Stimulated activated CD4-positive, alpha-beta T cell treated with anti-CD3 and anti-CD28 coated beads, Interleukin-2, amount 100 ng/mL, for 24 hours (primary cell): ENCODE measurements at regions not wholly inside any gene's neighbourhood (a gene's known extent, or its start where the extent isn't known, plus 50 kb on each side); places are given as distances from the start of the nearest gene placed in this dataset.
"Not testable (repeated sequence)": the region's sequence is repeated elsewhere in the genome, so short reads cannot be mapped to it uniquely, and the experiment has no call there.

Experiments
- DNase-seq, 2 donors: peaks; one replicate each; pipeline ENCODE4 v3.0.0-alpha.2; 2020

GRCh38 chr11:24108609-24109008 is 388.2 kb upstream of the LUZP2 start:
- DNase-seq, result no peak

- DNase-seq, result no peak
Measured at GRCh38 chr11:24122291-24122690, 374.6 kb upstream of the LUZP2 start.

GRCh38 chr11:24124876-24125275 is 372.0 kb upstream of the LUZP2 start:
- DNase-seq, result no peak

GRCh38 chr11:24131698-24132097 is 365.2 kb upstream of the LUZP2 start:
- DNase-seq, result no peak

GRCh38 chr11:24132471-24132870 is 364.4 kb upstream of the LUZP2 start:
- DNase-seq, result no peak

GRCh38 chr11:24134879-24135589 is 361.8 kb upstream of the LUZP2 start:
- no peak for DNase-seq

- no peak for DNase-seq
Measured at GRCh38 chr11:24142062-24142461, 354.8 kb upstream of the LUZP2 start.

- DNase-seq, result no peak
Measured at GRCh38 chr11:24145411-24145810, 351.4 kb upstream of the LUZP2 start.

GRCh38 chr11:24153337-24153736 is 343.5 kb upstream of the LUZP2 start:
- no peak for DNase-seq

GRCh38 chr11:24155792-24156191 is 341.1 kb upstream of the LUZP2 start:
- DNase-seq, result no peak

GRCh38 chr11:24157316-24157715 is 339.5 kb upstream of the LUZP2 start:
- DNase-seq, result no peak

GRCh38 chr11:24161587-24161986 is 335.3 kb upstream of the LUZP2 start:
- DNase-seq, result no peak

- DNase-seq, result no peak
Measured at GRCh38 chr11:24163146-24163545, 333.7 kb upstream of the LUZP2 start.

- no peak for DNase-seq
Measured at GRCh38 chr11:24163841-24164240, 333.0 kb upstream of the LUZP2 start.

- DNase-seq, result no peak
Measured at GRCh38 chr11:24171869-24172268, 325.0 kb upstream of the LUZP2 start.

GRCh38 chr11:24181395-24182047 is 315.3 kb upstream of the LUZP2 start:
- DNase-seq, result no peak

GRCh38 chr11:24185535-24185934 is 311.3 kb upstream of the LUZP2 start:
- DNase-seq, result not testable (repeated sequence)

GRCh38 chr11:24196733-24197132 is 300.1 kb upstream of the LUZP2 start:
- DNase-seq, result no peak

- DNase-seq, result no peak
Measured at GRCh38 chr11:24198481-24198880, 298.4 kb upstream of the LUZP2 start.

GRCh38 chr11:24199461-24199860 is 297.4 kb upstream of the LUZP2 start:
- no peak for DNase-seq

GRCh38 chr11:24206030-24206429 is 290.8 kb upstream of the LUZP2 start:
- no peak for DNase-seq

GRCh38 chr11:24206511-24206910 is 290.3 kb upstream of the LUZP2 start:
- DNase-seq, result no peak

- DNase-seq, result no peak
Measured at GRCh38 chr11:24216488-24216887, 280.4 kb upstream of the LUZP2 start.

- not testable (repeated sequence) for DNase-seq
Measured at GRCh38 chr11:24217319-24217718, 279.5 kb upstream of the LUZP2 start.

GRCh38 chr11:24225501-24225900 is 271.4 kb upstream of the LUZP2 start:
- DNase-seq, result no peak
